CD4-positive, alpha-beta T cell treated with Interleukin-15 for 1 hour (primary cell): ENCODE measurements at regions not wholly inside any gene's neighbourhood (a gene's known extent, or its start where the extent isn't known, plus 50 kb on each side); places are given as distances from the start of the nearest gene placed in this dataset.

Experiments
- DNase-seq: peaks from one replicate; pipeline ENCODE4 v3.0.0-alpha.2; 2020

- peak; percentile 70 for DNase-seq
Measured at GRCh38 chr10:113326160-113327111, 226.4 kb upstream of the HABP2 start.

- DNase-seq: no peak
Measured at GRCh38 chr10:113329121-113329596, 223.7 kb upstream of the HABP2 start.

- DNase-seq: no peak
Measured at GRCh38 chr10:113331961-113332360, 220.9 kb upstream of the HABP2 start.

GRCh38 chr10:113333313-113333712 lies 219.5 kb upstream of the HABP2 start:
- no peak for DNase-seq

- DNase-seq: no peak
Measured at GRCh38 chr10:113335592-113335991, 217.3 kb upstream of the HABP2 start.

- DNase-seq: no peak
Measured at GRCh38 chr10:113336549-113337130, 216.2 kb upstream of the HABP2 start.

- no peak for DNase-seq
Measured at GRCh38 chr10:113337142-113337541, 215.7 kb upstream of the HABP2 start.

GRCh38 chr10:113339121-113339520 lies 213.7 kb upstream of the HABP2 start:
- no peak for DNase-seq

GRCh38 chr10:113340282-113340681 lies 212.6 kb upstream of the HABP2 start:
- DNase-seq: no peak

- no peak for DNase-seq
Measured at GRCh38 chr10:113341138-113341537, 211.7 kb upstream of the HABP2 start.

- no peak for DNase-seq
Measured at GRCh38 chr10:113345826-113346624, 206.8 kb upstream of the HABP2 start.

GRCh38 chr10:113347508-113347907 lies 205.3 kb upstream of the HABP2 start:
- DNase-seq: no peak

- DNase-seq: no peak
Measured at GRCh38 chr10:113348694-113349093, 204.2 kb upstream of the HABP2 start.

- DNase-seq: no peak
Measured at GRCh38 chr10:113350311-113351040, 202.4 kb upstream of the HABP2 start.

- no peak for DNase-seq
Measured at GRCh38 chr10:113354711-113355110, 198.1 kb upstream of the HABP2 start.

GRCh38 chr10:113356794-113357680 lies 195.8 kb upstream of the HABP2 start:
- no peak for DNase-seq

GRCh38 chr10:113357681-113358300 lies 195.1 kb upstream of the HABP2 start:
- DNase-seq: no peak

- DNase-seq: no peak
Measured at GRCh38 chr10:113359655-113360054, 193.2 kb upstream of the HABP2 start.

- DNase-seq: no peak
Measured at GRCh38 chr10:113360870-113361269, 192.0 kb upstream of the HABP2 start.

GRCh38 chr10:113362645-113363091 lies 190.2 kb upstream of the HABP2 start:
- DNase-seq: no peak

- DNase-seq: no peak
Measured at GRCh38 chr10:113364227-113364626, 188.6 kb upstream of the HABP2 start.
